NT2/D1 (cell line): ENCODE measurements at regions not wholly inside any gene's neighbourhood (a gene's known extent, or its start where the extent isn't known, plus 50 kb on each side); places are given as distances from the start of the nearest gene placed in this dataset.

Experiments used
- DNase-seq: peaks from one replicate; pipeline ENCODE4 v3.0.0-alpha.2; 2011; ENCODE audit warnings: low read depth, low spot score
- H3K27me3 ChIP-seq: 2 replicates; pipeline ENCODE4 v1.6.0; 2011; ENCODE audit warnings: mild to moderate bottlenecking; ENCODE audit not compliant: insufficient read length, insufficient read depth
- H3K36me3 ChIP-seq: 2 replicates; pipeline ENCODE4 v1.6.1; 2011; ENCODE audit warnings: mild to moderate bottlenecking, low read length, mixed read lengths; ENCODE audit not compliant: insufficient read depth, insufficient read length
- H3K4me1 ChIP-seq: 2 replicates; pipeline ENCODE4 v1.5.1; 2011; ENCODE audit not compliant: insufficient read depth, insufficient read length
- H3K4me3 ChIP-seq: 2 replicates; pipeline ENCODE4 v1.5.1; 2011; ENCODE audit warnings: low read depth; ENCODE audit not compliant: insufficient read length
- H3K9ac ChIP-seq: 2 replicates; pipeline ENCODE4 v1.6.0; 2011; ENCODE audit warnings: low read depth; ENCODE audit not compliant: insufficient read length
- H3K9me3 ChIP-seq: 2 replicates; pipeline ENCODE4 v1.5.1; 2011; ENCODE audit warnings: mild to moderate bottlenecking, low read length; ENCODE audit not compliant: insufficient read depth
- SUZ12 ChIP-seq: IDR thresholded peaks from 2 replicates; pipeline ENCODE4 v1.6.1; 2011; ENCODE audit not compliant: insufficient read length, insufficient read depth; ENCODE audit errors: extremely low read depth
- YY1 ChIP-seq: IDR thresholded peaks from 2 replicates; pipeline ENCODE4 v1.6.1; 2011; ENCODE audit not compliant: insufficient read length, insufficient read depth
- ZNF274 ChIP-seq: IDR thresholded peaks from 2 replicates; pipeline ENCODE4 v1.6.1; 2011; ENCODE audit warnings: mild to moderate bottlenecking, low read depth, low read length

DNA sequence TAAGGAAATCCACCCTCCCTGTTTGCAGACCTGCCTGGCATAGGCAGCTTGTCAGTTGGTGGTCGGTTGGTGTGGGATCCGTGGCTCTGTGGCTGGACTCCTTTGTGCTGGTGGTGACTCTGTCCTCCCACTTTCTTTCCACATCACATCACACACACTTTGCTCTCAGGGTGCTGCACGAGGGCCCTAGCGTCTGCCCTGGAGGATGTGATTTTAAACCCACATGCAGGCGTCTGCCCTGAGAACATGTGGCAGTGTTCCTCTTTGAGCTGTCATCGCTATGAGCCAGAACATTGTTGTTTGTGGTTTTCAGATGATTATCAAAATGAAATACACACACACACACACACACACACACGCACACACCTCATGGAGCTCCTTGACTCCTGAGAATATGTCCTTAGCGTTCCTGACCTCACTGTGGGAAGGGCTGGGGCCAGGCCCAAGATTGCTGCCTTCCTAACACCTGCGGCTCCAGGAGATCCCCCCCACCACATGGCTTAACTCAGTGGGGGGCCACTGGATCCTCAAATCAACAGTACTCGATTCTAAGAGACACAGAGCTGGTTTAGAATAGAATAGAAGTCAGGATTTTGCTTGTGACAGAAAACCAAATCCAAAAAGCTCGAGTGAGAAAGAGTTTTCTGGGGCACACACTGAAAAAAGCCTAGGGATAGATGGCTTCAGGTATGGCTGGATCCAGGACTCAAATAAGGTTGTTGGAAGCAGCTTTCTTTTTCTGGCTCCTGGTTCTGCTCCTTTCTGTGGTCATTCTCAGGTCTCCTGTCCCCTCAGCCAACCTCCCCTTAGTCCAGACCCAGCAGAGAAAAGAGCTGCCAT, 54.8 kb downstream of the RTP5 start:
- TF ChIP-seq ZNF274 (no peak), YY1 (no peak), SUZ12 (no peak)

GRCh38 chr2:241924909-241925250, 55.4 kb downstream of the RTP5 start:
- no peak for DNase-seq
- Histone ChIP-seq H3K36me3 (no peaks in the 10 kb centered on the region), H3K4me1 (peaks cover 4% of the 10 kb centered on the region), H3K4me3 (no peak overlapping the region), H3K9me3 (no peaks in the 10 kb centered on the region), H3K27me3 (no peaks in the 10 kb centered on the region), H3K9ac (no peak overlapping the region)
- TF ChIP-seq YY1 (no peak), SUZ12 (no peak), ZNF274 (no peak)

More for the DNA sequence above, 54.8 kb downstream of the RTP5 start:
- Histone ChIP-seq H3K4me1 (peaks cover 4% of the 10 kb centered on the region), H3K4me3 (no peak overlapping the region), H3K27me3 (no peaks in the 10 kb centered on the region), H3K36me3 (no peaks in the 10 kb centered on the region), H3K9me3 (no peaks in the 10 kb centered on the region), H3K9ac (no peak overlapping the region)
- DNase-seq: no peak

- Histone ChIP-seq H3K9me3 (no peaks in the 10 kb centered on the region), H3K9ac (no peak overlapping the region), H3K4me3 (no peak overlapping the region), H3K36me3 (no peaks in the 10 kb centered on the region), H3K27me3 (no peaks in the 10 kb centered on the region), H3K4me1 (peaks cover 4% of the 10 kb centered on the region)
- no peak for DNase-seq
- TF ChIP-seq YY1: no peak
Measured at GRCh38 chr2:241925277-241925676, 55.7 kb downstream of the RTP5 start.

DNA sequence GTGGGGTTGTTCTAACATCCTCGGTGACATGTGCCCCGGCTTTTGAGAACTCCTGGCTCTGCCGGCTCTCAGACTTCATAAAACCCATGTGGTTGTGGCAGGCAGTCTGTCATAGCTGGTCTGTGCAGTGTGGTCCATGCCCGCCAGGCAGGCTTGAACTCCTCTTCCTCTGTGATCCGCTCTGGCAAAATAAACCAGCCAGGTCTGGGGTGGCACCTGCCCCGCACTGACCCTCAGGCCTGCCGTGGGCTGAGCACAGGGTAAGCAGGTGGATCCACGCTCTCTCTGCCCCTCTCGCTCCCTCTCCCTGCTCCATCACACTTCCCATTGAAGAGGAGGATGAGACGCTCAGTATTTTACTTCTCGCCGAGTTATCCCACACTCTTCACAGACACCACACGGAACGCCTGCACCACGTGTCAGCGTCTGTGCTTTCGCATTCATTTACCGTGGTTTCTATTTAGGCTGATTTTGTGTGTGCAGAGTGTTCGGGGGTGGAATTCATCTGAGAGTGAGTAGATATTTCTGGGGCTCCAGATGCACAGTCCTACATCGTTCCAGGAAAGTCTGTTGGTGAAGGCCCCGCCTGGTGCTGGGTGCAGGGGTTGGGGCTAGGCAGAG, 56.4 kb downstream of the RTP5 start:
- Histone ChIP-seq H3K36me3 (no peaks in the 10 kb centered on the region), H3K4me1 (peaks cover 4% of the 10 kb centered on the region), H3K4me3 (no peak overlapping the region), H3K9me3 (no peaks in the 10 kb centered on the region), H3K27me3 (no peaks in the 10 kb centered on the region), H3K9ac (no peak overlapping the region)
- no peak for TF ChIP-seq ZNF274
- DNase-seq: no peak

DNA sequence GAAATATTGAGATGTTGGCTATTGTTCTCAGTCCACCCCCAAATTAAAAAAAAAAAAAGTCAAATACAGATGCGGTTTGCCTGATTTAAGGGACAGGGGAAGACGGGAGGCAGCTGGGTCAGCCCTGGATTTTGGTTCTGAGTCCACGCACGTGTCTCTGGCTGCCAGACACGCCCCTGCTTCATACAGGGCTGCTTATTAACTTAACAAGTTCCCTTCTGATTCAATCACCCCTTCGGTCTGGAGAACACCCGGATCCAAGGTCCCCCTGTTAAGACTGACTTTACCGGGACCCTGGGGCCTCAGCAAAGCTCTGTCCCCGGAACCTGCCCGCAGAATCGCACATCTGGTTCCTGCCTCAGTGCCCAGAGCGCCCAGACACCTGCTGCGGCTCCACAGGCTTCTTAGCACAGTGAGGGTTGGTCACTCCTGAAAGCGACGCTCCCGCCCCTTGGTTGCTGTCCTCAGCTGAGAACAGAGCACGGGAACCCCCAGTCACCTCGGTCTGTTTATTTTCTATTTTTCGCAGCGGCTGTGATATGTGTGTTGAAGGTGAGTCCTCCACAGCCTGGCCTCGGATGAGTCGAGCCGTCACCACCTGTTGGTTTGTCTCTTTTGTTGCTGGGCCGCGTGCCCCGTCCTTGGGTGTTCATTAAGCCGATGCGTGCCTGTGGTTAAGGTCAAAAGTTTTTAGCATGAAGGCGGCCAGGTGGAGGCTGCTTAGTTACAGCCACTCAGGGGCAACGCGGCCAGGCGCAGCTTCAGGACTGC, 57.2 kb downstream of the RTP5 start:
- TF ChIP-seq ZNF274 (no peak), YY1 (no peak), SUZ12 (no peak)
- no peaks in the 10 kb centered on the region for H3K27me3 ChIP-seq
- H3K4me1 ChIP-seq: peaks cover 4% of the 10 kb centered on the region
- no peaks in the 10 kb centered on the region for H3K36me3 ChIP-seq
- no peak overlapping the region for H3K4me3 ChIP-seq
- no peaks in the 10 kb centered on the region for H3K9me3 ChIP-seq
- DNase-seq: no peak
- no peak overlapping the region for H3K9ac ChIP-seq

- H3K36me3 ChIP-seq: no peaks in the 10 kb centered on the region
- peaks cover 6% of the 10 kb centered on the region for H3K4me1 ChIP-seq
- no peak overlapping the region for H3K9ac ChIP-seq
- H3K4me3 ChIP-seq: no peak overlapping the region
- H3K27me3 ChIP-seq: no peaks in the 10 kb centered on the region
- TF ChIP-seq ZNF274 (no peak), YY1 (no peak), SUZ12 (no peak)
- no peak for DNase-seq
- peaks cover 7% of the 10 kb centered on the region for H3K9me3 ChIP-seq
Measured at GRCh38 chr2:241929551-241930490, 60.3 kb downstream of the RTP5 start.
